HG02642 (cell line): ENCODE measurements at regions not wholly inside any gene's neighbourhood (a gene's known extent, or its start where the extent isn't known, plus 50 kb on each side); places are given as distances from the start of the nearest gene placed in this dataset.

ENCODE experiments used
- ATAC-seq: cut with Tn5 transposase; IDR thresholded peaks from one replicate; pipeline ENCODE4 v1.9.1; 2021; ENCODE audit warnings: mild to moderate bottlenecking; ENCODE audit not compliant: unreplicated experiment, poor library complexity

GRCh38 chrY:8388512-8388911, 948.8 kb upstream of the TSPY4 start:
- no peak for ATAC-seq

- ATAC-seq = no peak
These were observed 947.0 kb upstream of the TSPY4 start for GRCh38 chrY:8390310-8390709.

GRCh38 chrY:8393246-8393645, 944.0 kb upstream of the TSPY4 start:
- no peak for ATAC-seq

GRCh38 chrY:8422906-8423305, 914.4 kb upstream of the TSPY4 start:
- ATAC-seq = no peak

GRCh38 chrY:8426433-8426832, 910.8 kb upstream of the TSPY4 start:
- no peak for ATAC-seq

GRCh38 chrY:8437510-8437909, 899.8 kb upstream of the TSPY4 start:
- ATAC-seq = no peak

GRCh38 chrY:8442097-8442496, 895.2 kb upstream of the TSPY4 start:
- no peak for ATAC-seq

GRCh38 chrY:8452963-8453362, 884.3 kb upstream of the TSPY4 start:
- ATAC-seq = no peak

- no peak for ATAC-seq
These were observed 870.5 kb upstream of the TSPY4 start for GRCh38 chrY:8466813-8467212.

GRCh38 chrY:8470249-8470648, 867.0 kb upstream of the TSPY4 start:
- no peak for ATAC-seq

GRCh38 chrY:8479141-8479540, 858.1 kb upstream of the TSPY4 start:
- ATAC-seq = no peak

- no peak for ATAC-seq
These were observed 848.3 kb upstream of the TSPY4 start for GRCh38 chrY:8488955-8489354.

- no peak for ATAC-seq
These were observed 847.2 kb upstream of the TSPY4 start for GRCh38 chrY:8489880-8490630.

- no peak for ATAC-seq
These were observed 842.9 kb upstream of the TSPY4 start for GRCh38 chrY:8494396-8494795.

- ATAC-seq = no peak
These were observed 842.0 kb upstream of the TSPY4 start for GRCh38 chrY:8495243-8495642.

GRCh38 chrY:8500888-8501287, 836.4 kb upstream of the TSPY4 start:
- no peak for ATAC-seq

- ATAC-seq = no peak
These were observed 803.8 kb upstream of the TSPY4 start for GRCh38 chrY:8533468-8533867.

- ATAC-seq = peak; percentile 98
These were observed 801.6 kb upstream of the TSPY4 start for GRCh38 chrY:8535704-8536103.

GRCh38 chrY:8536277-8536676, 801.0 kb upstream of the TSPY4 start:
- ATAC-seq = no peak

- no peak for ATAC-seq
These were observed 796.0 kb upstream of the TSPY4 start for GRCh38 chrY:8541306-8541705.

- no peak for ATAC-seq
These were observed 792.5 kb upstream of the TSPY4 start for GRCh38 chrY:8544715-8545114.

GRCh38 chrY:8547931-8548330, 789.3 kb upstream of the TSPY4 start:
- no peak for ATAC-seq

- ATAC-seq = no peak
These were observed 785.9 kb upstream of the TSPY4 start for GRCh38 chrY:8551323-8551722.
